ENCODE measurements at regions not wholly inside any gene's neighbourhood (a gene's known extent, or its start where the extent isn't known, plus 50 kb on each side); places are given as distances from the start of the nearest gene placed in this dataset.

DNA sequence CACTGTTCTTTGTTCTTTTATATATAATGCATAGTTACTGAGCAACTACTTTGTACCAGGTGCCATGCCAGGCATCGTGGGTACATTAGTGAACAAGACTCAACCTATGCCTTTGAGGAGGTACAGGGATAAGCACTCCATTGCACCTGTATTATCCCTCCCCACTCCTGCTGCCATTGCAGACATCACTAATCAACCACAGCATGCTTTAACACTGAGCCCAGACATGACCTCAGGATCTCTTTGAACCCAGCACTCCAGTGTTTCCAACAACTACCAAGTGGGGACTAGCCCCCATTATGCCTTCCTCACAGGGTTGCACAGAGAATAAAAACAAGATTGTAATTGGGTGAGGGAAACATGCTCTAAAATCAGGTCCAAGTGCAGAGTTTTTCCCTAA, 60.5 kb upstream of the COL13A1 start:
- DNase-seq = no peak

DNA sequence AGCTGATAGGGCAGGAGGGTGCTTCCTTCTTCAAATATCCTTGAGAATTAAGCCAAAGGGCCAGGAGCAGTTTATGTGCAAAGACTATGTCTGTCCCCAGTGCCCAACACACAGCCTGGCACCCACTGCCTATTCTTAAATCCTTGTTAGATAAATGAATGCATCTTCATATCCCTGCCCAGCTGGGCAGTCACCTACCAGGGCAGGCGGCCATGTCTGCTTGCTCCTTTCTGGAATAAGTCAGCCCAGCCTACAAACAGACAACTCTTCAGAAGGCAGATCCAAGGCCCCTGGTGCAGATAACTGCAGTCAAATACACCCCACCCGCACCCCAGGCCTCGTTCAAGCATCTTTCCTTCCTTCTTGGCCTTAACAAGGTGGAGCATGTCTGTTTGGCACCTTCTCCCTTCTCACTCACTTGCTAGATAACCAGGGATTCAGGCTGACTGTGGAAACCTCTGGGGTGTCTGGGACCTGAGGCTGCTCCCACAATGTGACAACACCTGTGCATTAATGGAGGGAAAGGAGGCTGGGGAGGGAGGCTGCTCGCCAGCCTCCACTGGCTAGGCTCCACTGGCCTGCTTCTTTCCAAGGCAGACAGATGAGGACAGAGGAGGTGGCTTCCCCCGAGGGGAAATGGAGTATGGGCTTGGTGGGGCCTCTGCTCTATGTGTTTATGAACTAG, 59.9 kb upstream of the COL13A1 start:
- DNase-seq = no peak

DNA sequence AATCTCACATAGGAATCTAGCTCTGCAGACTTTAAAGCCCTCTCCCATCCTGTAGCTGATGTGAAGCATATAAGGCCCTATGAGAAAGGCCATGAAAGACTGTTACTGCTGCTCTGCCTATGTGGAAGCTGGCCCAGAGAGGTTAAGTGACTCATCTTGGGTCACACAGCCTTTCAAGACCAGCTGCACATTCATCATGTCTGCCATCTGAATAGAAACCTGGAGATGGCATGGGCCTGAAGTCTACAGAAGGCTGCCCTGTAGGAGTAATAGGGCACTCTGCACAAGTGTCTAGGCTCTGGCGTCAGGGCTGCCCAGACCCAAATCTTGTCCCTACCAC, 59.4 kb upstream of the COL13A1 start:
- no peak for DNase-seq

DNA sequence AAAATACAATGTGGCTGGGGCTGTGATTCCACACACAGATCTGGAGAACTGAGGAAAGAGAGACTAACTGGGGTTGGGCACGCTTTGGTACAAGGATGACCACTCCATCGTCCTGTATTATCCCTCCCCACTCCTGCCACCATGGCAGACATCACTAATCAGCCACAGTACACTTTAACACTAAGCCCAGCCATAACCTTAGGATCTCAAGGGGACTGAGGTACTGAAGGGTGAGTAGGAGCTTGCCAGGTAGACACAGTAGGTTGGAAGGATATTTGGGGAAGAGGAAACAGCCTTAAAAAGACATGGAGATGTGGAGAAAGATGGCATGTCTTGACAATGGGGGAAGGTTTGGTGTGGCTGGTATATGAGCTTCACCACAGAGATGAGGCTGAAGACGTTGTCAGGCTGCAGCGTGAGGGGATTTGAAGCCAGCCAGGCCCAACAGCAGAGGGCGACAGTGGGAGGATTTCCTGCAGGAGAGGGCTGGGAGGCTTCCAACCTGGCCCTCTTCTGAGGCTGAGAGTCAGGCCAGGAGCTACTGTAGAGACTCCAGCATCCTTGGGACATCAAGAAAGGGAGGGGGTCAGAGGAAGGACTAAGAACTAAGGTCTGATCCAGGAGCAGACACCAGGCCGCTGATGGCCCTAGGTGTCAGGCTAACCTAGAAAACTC, 58.6 kb upstream of the COL13A1 start:
- DNase-seq = peak; percentile 61

DNA sequence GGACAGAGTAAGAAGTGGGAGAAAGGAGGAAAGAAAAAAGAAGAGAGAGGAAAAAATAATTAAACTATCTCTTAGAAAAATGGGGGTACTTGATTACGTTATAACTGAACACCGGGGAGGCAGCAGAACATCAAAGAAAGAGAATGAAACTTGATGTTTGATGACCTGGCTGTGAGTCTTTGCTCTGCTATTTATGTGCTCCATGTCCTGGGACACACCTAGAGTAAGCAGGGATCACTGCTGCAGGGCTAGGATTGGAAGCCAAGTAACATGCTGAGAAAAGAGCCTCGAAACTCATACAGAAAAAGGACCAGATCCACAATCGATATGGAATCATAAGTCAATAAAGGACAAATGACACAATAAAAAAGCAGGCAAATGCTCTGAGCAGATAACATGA, 56.7 kb upstream of the COL13A1 start:
- no peak for DNase-seq

DNA sequence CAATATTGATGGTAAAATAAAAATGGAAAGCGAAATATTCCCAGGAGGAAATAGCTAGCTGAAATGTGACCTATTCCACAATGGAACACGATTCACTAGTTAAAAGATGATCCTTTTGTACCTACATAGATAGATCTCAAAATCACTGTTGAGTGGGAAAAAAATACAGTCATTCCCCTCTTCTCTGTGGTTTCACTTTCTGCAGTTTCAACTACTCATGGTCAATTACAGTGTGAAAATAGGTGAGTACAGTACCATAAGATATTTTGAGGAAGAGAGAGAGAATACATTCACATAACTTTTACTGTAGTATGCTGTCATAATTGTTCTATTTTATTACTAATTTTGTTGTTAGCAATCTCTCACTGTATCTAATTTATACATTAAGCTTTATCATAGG, 56.0 kb upstream of the COL13A1 start:
- no peak for DNase-seq

DNA sequence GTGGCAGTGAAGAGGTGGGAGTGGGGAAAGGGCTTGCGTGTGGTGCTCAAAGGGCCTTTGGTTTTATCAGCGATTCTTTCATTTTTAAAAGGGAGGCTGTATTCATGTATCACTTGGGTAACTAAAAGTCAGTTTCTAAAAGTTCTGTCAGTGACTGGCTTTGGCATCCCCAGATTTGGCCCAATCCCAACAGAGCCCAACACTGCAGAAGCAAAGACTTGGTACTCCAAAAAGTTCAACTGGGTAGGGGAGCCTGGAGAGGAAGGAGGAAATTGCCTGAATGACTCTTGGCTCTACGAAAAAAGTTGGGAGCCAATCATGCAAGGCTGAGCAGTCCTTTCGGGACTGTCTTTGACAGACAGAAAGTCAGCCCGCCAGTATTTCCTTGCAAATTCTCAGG, 54.5 kb upstream of the COL13A1 start:
- DNase-seq = no peak

DNA sequence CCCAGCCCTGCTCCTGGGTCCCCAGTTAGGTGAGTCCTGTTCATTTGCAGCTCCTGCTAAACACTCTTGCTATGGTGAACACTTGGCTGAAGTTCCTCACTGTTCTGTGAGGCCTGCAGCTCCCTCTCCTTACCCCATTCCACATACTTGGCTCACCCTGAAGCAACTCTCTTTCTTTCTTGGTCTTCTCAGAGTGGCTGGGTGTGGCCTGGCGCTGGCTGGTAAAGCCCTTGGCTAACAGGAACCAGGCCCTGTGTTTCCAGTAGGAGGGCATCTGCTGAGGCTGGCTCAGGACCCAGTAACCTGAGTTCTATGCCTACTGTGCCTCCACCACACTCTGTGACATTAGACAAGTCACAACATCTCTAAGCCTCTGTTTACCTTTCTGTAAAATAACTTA, 53.1 kb upstream of the COL13A1 start:
- DNase-seq = no peak

DNA sequence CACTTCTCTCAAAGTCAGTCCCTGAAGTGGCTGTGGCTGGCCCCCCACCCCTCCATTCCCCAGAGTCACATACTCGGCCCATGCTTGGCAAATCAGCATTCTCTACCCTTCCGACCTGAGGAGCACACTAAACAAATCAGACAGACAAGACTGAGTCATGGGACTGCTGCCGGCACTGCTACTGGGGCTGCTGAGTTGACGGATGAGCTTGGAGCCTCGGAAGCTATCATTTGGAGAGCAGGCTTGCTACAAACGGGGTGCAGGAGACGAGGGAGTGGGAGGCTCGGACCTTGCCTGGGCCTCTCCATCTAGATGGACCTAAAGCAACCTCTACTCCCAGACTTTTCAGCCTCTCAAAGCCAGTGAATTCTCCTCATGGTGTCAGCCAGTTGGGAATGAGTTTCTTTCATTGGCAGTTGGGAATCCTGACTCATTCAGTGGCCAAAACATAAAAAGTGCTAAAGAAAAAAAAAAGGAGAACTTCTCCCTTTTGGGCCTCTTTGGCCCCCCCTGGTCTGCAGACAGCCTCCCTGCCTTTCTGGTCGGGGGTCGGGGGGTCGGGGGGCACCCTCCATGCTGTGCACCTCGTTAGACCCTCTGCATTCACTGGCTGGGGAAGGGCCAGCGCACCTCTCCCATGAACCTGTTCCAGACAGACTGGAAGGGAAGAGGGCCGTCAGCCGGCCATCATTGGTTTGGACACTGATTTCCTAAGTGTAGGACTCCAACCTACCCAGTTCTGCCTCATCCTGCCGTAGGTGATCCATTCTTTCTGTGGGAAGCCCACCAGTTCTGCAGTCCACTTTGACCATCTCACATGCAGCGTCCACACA, 52.3 kb upstream of the COL13A1 start:
- no peak for DNase-seq

DNA sequence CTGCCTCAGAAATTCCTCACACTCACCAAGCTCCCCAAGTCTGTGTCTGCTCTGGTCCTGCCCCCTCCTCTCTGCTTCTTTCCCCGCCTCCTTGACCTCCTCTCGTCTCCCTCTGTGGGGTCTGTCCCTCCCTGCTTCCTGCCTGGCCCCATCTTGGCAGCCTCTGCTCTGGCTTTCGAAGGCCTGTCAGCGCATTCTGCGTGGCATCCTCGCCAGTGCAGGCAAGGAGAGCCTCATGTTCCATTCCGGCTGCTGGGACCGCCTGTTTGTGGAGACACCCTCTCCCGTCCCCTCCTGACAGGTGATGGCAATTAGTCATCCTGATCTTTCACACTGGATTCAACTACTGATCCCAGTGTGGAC, 51.7 kb upstream of the COL13A1 start:
- no peak for DNase-seq

DNA sequence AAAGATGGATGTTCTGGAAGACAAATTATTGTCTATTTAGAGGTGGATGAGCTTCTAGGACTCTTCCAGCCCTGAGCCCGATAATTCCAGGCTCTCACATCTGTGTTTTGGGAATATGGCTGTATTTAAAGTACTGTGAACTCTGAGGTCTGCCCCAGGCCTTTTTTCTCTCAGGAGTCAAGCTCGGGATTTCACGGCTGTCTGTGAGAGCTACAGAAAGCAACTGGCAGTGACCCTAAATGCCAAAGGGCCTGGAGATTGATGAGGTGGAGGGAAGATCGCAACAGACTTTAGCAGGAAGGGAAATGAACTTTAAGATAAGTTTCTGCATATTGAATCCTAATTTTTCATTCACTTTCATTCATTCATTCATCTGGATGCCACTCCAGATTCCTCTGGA, 51.0 kb upstream of the COL13A1 start:
- no peak for DNase-seq

DNA sequence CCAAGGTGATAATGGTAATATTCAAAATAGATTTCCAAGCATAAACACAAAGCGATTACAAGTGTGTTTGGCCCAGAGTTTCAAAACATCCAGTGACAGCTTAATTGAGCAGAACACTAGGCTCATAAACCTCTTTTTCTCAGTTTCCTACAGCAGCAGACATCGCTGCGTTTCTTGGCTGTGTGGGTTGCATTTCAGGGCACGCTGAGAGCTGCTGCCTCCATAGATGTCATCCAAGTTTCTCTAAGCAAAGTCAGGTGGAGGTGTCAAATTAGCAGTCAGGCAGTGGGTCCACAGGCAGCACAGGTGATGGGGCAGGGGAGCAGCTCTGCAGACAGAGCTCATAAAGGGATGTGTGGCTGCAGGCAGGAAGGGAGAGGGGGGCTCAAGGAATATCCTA, 50.5 kb upstream of the COL13A1 start:
- DNase-seq = no peak
